D721Med (cell line): ENCODE measurements at regions not wholly inside any gene's neighbourhood (a gene's known extent, or its start where the extent isn't known, plus 50 kb on each side); places are given as distances from the start of the nearest gene placed in this dataset.

Source experiments
- DNase-seq: peaks from one replicate; pipeline ENCODE4 v3.0.0; 2011; ENCODE audit warnings: low spot score; ENCODE audit not compliant: insufficient read length
- FAIRE-seq: peaks from 2 replicates; lab custom pipeline; 2011; peaks lifted over from hg19 to GRCh38; lab: Jason Lieb, UNC
- TF ChIP-seq, protein P1 (sequence below): IDR thresholded peaks from 2 replicates; pipeline ENCODE4 v1.5.1; 2012; ENCODE audit warnings: mild to moderate bottlenecking, control low read depth; ENCODE audit not compliant: insufficient read depth; ENCODE audit errors: missing control alignments

GRCh38 chr2:150030436-150031190 lies 443.0 kb upstream of the MMADHC start:
- DNase-seq (no peak), FAIRE-seq (no peak)
- TF ChIP-seq, protein P1, sequence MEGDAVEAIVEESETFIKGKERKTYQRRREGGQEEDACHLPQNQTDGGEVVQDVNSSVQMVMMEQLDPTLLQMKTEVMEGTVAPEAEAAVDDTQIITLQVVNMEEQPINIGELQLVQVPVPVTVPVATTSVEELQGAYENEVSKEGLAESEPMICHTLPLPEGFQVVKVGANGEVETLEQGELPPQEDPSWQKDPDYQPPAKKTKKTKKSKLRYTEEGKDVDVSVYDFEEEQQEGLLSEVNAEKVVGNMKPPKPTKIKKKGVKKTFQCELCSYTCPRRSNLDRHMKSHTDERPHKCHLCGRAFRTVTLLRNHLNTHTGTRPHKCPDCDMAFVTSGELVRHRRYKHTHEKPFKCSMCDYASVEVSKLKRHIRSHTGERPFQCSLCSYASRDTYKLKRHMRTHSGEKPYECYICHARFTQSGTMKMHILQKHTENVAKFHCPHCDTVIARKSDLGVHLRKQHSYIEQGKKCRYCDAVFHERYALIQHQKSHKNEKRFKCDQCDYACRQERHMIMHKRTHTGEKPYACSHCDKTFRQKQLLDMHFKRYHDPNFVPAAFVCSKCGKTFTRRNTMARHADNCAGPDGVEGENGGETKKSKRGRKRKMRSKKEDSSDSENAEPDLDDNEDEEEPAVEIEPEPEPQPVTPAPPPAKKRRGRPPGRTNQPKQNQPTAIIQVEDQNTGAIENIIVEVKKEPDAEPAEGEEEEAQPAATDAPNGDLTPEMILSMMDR, result no peak

DNA sequence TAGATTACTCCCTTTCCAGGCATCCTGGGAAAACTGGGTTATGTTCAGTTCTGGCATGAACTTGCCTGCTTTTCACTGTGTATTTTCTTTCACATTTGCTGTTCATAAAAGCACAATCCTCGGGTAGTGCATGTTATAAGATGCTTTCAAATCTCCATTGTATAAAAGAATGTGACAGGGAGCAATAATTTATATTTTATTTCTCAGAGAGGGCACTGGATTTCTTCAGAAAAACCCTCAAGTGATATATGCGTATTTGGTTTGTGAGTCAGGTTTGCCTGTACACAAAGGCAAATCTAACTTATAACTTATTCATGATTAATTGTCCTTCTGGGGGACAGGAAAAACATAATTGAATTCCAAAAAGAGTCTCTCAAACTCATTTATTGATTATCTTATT lies 440.7 kb upstream of the MMADHC start:
- FAIRE-seq (no peak), DNase-seq (no peak)
- TF ChIP-seq, protein P1, result no peak

GRCh38 chr2:150027164-150027563 lies 439.6 kb upstream of the MMADHC start:
- TF ChIP-seq, protein P1, result no peak
- no peak for FAIRE-seq
- no peak for DNase-seq

GRCh38 chr2:150023663-150024062 lies 436.1 kb upstream of the MMADHC start:
- FAIRE-seq, result no peak

GRCh38 chr2:150023044-150023443 lies 435.5 kb upstream of the MMADHC start:
- no peak for DNase-seq
- FAIRE-seq, result no peak
- TF ChIP-seq, protein P1, result no peak

More at GRCh38 chr2:150023663-150024062, 436.1 kb upstream of the MMADHC start:
- DNase-seq, result no peak
- TF ChIP-seq, protein P1, result no peak

GRCh38 chr2:150020937-150021673 lies 433.5 kb upstream of the MMADHC start:
- DNase-seq, result no peak
- no peak for FAIRE-seq
- TF ChIP-seq, protein P1, result no peak
